HG03025 (cell line): ENCODE measurements at regions not wholly inside any gene's neighbourhood (a gene's known extent, or its start where the extent isn't known, plus 50 kb on each side); places are given as distances from the start of the nearest gene placed in this dataset.

Experiments
- ATAC-seq: cut with Tn5 transposase; IDR thresholded peaks from one replicate; pipeline ENCODE4 v1.9.1; 2021; ENCODE audit warnings: mild to moderate bottlenecking, moderate library complexity; ENCODE audit not compliant: unreplicated experiment, low FRiP score

DNA sequence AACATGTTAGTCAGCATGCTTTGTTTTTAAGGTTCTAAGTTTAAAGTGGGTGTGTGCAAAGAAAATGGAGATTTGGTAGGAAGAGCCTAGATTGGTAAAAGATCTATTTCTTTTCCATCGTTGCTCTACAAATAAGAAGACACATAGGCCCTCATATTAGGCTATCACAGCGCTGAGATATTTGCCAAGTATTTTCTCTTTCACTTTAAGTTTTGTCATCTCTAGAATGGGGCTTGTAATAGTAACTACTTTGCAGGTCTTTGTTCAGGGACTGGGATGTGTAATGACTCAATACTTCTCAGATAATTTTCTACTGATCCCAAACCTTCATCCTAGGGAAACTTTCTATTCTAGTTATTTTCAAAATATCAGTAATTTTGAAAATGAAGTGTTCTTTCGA lies 917.7 kb upstream of the SLC10A2 start:
- ATAC-seq = no peak

DNA sequence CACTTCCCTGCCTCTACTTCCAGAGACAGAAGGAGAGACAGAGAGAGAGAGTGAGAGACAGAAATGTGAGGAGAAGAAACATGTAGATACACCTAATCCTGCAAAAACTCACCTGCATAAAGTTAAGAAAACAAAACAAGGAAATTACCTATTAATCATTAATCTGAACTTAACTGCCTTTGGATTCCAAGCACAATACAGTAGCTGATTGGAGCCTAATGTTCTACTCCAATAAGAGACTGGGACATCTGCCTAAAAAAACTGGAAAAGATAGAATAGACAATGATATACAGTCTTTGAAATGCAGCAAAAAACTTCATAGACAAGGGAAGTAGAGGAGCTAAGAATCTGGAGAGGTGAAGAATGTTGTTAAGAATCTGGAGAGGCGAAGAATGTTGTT lies 910.2 kb upstream of the SLC10A2 start:
- no peak for ATAC-seq

DNA sequence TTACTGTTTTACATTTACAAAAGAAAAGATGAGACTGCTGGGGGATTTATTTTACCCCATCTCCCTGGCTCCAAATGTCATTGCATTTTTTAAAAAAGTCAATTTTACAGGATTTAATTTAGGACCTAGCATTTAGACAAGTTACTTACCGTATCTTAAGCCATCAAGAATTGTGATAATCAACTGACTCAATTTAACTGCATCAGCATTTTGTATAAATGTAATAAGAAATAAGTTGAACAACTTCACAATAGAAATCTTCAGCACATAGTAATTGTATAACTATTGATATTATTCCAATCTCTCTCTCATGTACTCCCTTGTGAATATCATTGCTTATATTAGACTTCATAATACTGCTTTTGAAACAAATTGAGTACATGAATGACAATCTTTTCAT lies 907.5 kb upstream of the SLC10A2 start:
- ATAC-seq = no peak

DNA sequence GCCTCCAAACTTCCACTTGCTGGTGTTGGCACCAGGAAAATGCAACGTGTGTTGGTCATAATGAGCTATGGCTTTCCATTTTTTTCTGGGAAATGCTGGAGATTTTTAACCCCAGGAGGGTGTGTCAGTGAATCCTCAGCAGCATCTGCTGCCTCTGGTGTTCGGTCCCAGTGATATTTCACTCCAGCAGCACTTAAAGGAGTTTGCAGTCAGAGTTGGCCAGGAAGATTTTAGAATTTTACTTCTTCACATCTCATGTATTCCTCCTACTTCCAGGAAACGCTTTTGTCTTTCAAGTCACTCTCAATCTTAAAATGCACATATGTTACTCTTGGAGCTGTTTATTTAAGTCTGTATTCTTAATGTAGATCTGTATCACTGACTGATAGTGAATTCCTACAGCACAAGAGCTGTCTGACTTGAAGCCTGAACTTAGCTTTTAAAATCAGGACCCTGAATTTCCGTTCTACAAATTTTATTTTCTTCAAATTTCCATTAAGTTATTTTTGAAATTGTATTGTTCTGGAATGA lies 903.4 kb upstream of the SLC10A2 start:
- no peak for ATAC-seq

DNA sequence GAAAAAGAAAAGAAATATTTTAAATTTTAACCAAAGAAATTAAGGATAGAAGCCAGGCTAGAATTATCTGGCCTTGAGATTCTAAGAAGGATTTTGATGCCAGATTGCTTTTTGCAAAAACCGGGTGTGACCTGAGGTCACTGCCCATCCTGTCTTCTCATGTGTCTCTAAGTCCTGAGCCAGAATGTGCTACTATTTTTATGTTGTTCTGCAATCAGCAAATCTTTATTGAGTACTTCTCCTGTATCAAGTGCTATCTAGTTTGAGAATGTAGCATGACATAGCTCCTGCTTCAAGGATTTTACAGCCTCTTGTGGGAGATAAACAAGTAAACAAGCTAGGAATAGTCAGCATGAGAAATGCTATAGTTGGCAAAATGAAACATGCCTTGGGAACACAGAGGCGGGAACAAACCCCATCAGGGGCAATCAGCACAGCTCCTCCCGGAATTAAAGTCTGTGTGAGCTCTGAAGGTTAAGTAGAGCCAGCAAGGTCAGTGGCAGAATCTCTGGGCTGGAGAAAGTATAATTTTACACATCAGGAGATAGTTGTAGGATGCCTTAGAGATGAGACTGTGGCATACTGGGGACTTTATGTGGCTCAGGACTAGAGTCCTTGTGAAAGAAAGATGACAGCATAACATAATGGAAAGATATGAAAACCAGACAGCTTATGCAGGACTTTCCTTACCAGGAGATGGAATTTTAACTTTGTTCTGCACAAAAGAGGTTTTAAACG lies 899.5 kb upstream of the SLC10A2 start:
- ATAC-seq = no peak

DNA sequence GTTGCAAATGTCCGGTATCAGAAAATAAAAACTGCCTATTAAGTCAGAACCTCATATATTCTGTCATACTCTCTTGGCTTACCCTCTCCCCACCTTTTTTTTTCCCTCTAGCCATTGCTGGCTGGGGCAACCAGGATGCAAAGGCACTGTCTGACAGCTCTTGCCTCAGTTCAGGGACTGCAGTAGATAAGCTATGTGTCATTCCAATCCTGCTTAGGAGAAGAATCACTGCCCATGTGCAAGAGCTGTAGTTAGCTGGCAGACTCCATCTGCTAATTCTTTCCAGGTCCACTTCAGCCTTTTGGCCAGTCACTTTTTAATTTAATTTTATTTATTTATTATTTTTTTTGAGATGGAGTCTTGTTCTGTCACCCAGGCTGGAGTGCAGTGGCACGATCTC lies 895.6 kb upstream of the SLC10A2 start:
- no peak for ATAC-seq

DNA sequence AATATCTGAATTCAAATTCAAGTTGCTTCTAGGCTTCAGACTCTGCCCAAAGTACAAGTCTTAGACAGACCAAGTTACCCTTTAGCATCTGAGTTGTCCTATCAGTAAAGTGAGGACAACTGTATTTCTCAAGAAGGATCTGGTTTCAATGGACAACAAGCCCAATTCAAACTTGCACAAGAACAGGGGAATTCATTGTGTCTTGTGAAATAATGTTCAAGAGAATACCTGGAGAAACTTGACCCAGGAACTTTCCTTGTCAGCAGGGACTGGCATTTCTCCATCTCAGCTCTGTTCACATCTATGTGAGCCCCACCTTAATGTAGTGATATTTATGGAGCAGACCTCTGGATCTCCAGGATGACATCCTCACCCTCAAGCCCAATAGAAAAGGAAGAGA lies 894.9 kb upstream of the SLC10A2 start:
- no peak for ATAC-seq

DNA sequence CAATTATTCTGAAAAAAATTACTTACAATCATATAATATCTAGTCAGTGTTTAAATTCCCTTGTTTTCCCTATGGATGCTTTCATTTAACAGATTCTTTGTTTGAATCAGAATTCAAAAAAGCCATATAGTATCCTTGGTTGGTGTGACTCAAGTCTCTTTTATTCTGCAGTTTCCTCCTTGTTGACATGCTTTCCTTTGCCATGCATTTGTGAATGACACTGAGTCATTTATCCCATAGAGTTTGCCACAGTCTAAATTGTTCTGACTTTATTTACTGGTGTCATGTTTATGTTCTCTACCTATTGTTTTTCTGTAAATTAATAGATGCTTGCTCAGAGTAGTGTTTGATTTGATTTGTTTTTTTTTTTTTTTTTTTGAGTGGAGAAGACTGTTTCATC lies 893.8 kb upstream of the SLC10A2 start:
- ATAC-seq = no peak

DNA sequence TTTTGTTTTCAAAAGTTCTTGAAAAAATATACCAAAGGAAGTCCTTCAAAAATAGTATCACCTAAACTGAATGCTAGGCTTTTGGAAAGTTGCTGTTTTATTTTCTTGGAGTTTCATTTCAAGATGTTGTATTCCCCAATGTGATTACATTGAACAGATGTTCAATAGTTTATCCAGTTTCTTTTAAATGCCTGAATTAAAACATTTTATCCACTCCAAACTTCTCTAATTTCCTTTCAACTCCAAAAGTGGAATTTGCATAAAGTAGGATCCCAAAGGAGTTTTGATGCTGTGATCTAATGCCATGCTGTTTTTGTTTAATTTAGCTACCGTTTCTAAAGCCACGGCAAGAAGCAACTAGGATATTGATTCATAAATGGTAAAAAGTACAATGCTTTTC lies 892.5 kb upstream of the SLC10A2 start:
- no peak for ATAC-seq

DNA sequence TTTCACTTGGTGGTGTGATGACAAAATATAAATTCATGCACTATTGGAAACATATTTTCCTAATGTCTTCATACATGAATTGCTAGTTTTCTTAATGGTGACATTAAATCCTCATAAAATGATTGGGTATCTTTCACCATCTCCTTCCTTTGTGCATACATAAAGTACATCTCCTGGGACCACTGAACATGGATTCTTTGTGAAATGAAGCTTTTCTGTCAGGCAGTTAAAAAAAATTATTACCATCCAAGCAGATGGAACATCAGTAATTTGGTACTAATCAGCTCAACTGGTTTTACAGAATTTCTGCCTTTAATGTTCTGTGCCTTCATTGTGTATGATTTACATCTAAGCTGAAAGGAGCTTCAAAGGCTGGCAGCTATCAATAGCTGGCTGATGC lies 891.7 kb upstream of the SLC10A2 start:
- ATAC-seq = no peak

DNA sequence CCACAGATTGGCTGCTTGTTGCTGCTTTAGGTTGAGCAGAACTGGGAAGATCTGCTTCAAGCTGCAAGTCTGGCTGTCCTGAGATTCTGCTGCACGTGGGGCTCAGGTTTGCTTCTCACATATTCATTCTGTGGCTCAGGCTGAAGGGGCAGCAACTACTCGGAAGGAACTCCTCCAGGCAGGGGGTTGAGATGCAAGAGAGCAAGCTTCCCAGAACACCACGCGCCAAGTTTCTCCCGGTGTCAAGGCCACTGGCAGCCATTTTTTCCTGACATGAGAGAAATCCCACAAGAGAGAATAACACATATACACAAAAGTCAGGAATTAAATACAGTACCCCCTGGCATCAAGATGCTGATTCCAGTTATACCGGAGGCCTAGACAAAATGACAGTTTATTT lies 887.6 kb upstream of the SLC10A2 start:
- no peak for ATAC-seq

DNA sequence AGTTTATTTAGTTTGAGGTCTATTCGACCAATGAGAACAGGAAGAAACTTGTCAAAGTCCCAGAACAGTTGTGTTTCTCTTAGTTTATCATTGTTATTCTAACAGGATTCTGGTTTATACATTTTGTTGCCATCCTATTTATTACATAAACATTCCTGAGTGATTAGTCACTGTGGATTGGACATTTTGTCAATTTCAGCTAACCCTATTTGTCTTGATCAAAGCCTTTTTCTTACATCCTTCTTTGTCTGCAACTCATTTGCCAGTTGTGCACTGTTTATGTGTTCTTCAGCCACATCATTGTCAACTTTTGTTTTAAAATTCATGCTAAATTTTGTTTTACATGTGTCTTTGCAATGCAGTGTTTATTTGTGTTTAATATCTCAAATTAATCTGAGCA lies 886.0 kb upstream of the SLC10A2 start:
- ATAC-seq = no peak

DNA sequence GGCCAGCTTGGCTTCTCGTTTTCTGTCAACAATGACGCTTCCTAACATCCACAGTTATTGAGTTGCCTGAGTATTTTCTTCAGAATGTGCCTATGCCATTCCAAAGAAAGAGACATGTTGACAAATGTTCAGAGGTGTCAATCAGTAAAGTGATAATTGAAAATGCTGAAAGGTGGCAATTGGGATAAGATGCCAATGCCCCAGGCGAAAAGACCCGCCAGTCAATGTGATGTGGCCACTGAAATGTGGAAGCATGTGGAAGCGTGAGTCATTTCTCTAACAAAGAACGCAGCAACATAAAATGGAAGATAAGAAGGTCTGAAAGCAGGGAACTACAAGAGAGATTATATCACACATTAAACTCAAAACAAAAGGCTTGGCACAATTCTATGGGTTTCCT lies 882.2 kb upstream of the SLC10A2 start:
- ATAC-seq = no peak

DNA sequence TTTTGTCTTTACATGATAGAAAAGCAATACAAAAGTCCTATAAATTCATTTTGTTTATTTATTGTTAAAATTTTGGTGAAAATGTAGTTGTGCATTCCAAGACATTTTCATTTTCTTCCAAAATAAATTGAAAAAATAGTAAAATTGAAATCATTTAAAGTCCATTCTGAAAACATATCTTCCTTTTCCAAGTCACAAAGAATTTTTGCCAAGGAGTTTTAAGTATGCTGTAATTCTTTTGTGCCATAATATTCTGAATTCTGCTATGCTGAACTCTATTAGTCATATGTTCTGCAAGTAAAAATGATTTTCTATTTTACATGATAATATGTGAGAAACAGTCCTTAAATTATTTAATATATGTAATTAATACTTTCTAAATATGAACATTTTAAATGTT lies 879.6 kb upstream of the SLC10A2 start:
- no peak for ATAC-seq

DNA sequence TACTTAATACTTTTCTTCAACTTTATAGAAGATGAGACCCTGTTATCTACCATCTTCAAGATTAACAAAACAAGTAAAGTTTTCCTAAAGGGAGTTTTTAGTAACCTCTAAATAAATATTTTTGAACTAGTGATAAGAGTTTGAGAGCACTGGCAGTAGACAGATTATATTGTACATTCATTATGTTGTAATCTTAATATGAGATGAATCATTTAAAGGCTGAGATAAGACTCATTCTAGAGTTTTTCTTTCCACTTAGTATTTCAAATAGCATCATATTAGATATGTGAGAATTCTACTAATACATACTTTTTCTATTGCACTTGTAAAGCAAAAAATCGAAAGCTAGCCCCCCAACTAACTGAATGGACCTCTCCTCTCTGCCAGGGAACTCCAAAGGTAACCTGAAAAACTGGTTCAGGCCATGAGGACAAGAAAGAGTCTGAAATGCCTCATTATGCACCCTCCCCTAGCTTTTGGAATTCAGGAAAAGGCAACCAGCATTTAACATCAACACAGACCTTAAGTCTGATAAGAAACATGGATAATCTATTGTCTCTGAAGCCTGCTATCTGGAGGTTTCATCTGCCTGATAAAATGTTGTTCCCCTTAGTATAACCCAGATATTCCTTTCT lies 875.4 kb upstream of the SLC10A2 start:
- ATAC-seq = no peak

DNA sequence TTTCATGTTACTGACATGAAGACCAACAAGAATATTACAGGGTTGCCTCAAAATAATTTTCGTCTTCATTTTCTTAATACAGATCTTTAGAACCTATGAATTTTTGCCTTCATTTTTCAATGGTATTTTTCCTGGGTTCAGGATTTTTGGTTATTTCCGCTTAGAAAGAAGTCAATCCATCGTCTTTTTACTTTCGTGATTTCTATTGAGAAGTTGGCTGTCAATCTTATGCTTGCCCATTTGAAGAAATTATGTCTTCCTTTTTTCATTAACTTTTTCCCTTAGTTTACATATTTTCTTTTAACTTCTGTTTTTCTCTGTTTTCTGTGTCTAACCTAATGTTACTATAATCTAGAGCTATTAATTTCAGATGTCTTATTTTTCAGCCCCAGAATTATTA lies 868.9 kb upstream of the SLC10A2 start:
- ATAC-seq = no peak

DNA sequence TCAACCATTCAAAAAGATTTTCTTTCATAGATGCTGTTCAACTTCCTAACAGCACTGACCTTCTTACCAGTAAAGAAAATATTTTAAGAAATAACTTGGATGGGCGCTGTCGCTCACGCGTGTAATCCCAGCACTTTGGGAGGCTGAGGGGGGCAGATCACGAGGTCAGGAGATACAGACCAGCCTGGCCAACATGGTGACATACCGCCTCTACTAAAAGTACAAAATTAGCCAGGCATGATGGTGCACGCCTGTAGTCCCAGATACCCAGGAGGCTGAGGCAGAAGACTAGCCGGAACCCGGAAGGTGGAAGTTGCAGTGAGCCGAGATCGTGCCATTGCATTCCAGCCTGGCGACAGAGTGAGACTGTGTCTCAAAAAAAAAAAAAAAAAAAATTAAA lies 865.7 kb upstream of the SLC10A2 start:
- ATAC-seq = no peak

DNA sequence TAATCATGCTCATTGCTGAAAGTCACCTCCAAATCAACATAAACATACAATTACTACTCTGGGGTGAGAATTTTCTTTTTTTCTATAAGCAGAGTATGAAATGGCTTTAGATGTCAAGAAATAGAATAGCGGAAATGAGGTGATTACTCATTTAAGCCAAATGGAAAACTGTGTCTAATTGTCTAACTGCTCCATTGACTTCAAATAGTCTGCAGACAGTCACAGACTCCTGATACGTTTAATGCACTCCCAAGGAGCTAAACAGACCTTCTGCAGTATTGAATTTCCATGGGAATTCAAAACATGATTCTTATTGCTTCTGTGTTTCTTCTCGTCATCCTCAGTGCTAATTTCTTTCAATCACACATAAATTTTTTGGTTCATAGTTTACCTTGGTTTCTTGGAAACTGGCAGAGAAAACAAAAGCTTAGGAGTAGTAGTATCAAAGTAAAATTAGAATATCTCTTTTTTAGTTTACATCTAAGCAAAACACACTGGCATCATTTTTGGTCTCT lies 865.2 kb upstream of the SLC10A2 start:
- no peak for ATAC-seq

DNA sequence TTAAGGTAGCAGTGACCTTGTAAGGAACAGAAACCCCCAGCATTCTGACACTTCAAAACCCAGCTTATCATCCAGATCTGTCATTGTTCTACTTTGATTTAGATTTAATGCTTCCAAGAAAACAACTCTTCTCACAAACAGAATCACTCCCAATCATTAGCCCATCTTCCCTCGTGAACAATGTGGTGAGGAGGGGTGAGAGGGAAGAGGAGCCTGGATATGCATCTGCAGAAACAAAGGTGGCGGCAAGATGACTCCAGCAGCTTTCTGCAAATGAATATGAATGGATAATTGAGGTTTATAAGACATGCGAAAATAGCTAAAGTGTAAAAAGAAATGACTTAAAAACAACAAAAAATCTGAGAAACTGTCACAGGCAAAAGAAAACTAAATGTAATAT lies 859.9 kb upstream of the SLC10A2 start:
- ATAC-seq = no peak

DNA sequence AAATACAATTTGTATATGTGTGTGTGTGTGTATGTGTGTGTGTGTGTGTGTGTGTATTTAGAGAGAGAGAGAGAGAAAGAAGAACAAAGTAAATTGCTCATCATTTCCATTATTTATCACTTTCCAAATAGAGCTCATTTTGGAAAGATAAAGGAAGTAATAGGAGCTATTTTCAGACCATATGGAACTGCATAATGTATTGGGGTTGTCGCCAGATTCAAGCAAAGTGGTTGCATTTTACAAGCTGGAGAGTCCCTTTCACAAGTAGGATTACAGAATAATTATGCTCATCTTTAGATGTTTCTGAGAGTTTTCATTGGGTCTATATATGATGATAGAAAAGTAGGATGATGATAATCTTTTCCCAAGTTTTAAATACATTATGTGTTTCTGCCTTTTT lies 842.7 kb upstream of the SLC10A2 start:
- ATAC-seq = no peak

DNA sequence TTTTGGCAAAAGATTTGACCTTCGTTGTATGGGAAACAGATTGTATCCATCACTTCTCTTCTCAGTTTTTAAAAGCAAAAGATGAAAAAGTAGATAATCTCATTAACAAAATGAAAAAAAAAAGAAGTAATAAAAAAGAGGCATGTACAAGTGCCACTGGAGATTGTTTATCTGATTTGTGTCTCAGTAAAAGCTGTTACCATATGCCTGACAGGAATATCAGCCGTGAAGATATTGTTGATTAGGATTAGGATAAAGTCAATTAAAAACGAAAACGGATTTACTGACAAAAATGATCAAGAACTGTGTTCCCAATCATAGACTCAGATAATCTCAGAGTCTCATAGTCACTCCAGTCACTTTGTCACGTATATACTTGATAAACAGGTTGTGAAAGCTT lies 842.1 kb upstream of the SLC10A2 start:
- no peak for ATAC-seq

DNA sequence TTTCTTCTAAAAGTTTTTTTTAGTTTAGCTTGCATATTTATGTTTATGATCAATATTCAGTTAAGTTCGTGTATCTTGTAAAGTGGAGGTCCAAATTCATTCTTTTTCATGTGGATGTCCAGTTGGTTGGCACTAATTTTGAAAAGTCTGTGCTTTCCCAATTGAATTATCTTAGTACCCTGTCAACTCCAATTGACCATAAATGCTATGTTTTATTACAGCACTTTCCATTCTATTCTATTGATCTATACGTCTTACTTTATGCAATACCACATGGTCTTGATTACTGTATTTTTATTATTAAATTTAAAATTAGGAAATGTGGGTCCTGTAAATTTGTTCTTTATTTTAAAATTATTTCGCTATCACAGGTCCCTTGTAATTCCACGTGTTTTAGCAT lies 837.6 kb upstream of the SLC10A2 start:
- ATAC-seq = no peak
